Neural crest cell (in vitro differentiated cells): ENCODE measurements at regions not wholly inside any gene's neighbourhood (a gene's known extent, or its start where the extent isn't known, plus 50 kb on each side); places are given as distances from the start of the nearest gene placed in this dataset.

Experiments
- DNase-seq: peaks from one replicate; pipeline ENCODE4 v3.0.0; 2021; ENCODE audit warnings: low read depth, mixed read lengths, low spot score
- H3K27ac Mint-ChIP-seq: one replicate; pipeline ENCODE4 v1.8.0; 2021; ENCODE audit warnings: mild to moderate bottlenecking, mixed read lengths; ENCODE audit not compliant: unreplicated experiment
- H3K27me3 Mint-ChIP-seq: 2 replicates; pipeline ENCODE4 v1.8.0; 2021; ENCODE audit warnings: low read depth, mild to moderate bottlenecking, mixed read lengths
- H3K36me3 Mint-ChIP-seq: 2 replicates; pipeline ENCODE4 v1.8.0; 2021; ENCODE audit warnings: low read depth, mild to moderate bottlenecking, mixed read lengths
- H3K4me1 Mint-ChIP-seq: 2 replicates; pipeline ENCODE4 v1.8.0; 2021; ENCODE audit warnings: mixed read lengths
- H3K4me3 Mint-ChIP-seq: one replicate; pipeline ENCODE4 v1.8.0; 2021; ENCODE audit warnings: mild to moderate bottlenecking, mixed read lengths
- H3K9me3 Mint-ChIP-seq: 2 replicates; pipeline ENCODE4 v1.8.0; 2021; ENCODE audit warnings: mixed read lengths
- CTCF ChIP-seq: fragments of 200-600 bp; sonication (generic); conservative IDR thresholded peaks from 2 replicates; pipeline ENCODE4 v1.5.0; 2021; ENCODE audit warnings: antibody characterized with exemption, mild to moderate bottlenecking

GRCh38 chr5:17925276-17925675, 291.0 kb downstream of the TAF11L14 start:
- Mint-ChIP-seq H3K9me3 (peaks cover 5% of the 10 kb centered on the region), H3K4me1 (no peaks in the 10 kb centered on the region), H3K4me3 (no peak overlapping the region), H3K27ac (no peak overlapping the region), H3K27me3 (no peaks in the 10 kb centered on the region), H3K36me3 (peaks cover 4% of the 10 kb centered on the region)
- no peak for DNase-seq
- TF ChIP-seq CTCF: no peak

- H3K4me3 Mint-ChIP-seq: no peak overlapping the region
- no peak for DNase-seq
- peaks cover 4% of the 10 kb centered on the region for H3K36me3 Mint-ChIP-seq
- no peaks in the 10 kb centered on the region for H3K4me1 Mint-ChIP-seq
- no peaks in the 10 kb centered on the region for H3K27me3 Mint-ChIP-seq
- TF ChIP-seq CTCF: no peak
- peaks cover 10% of the 10 kb centered on the region for H3K9me3 Mint-ChIP-seq
- no peak overlapping the region for H3K27ac Mint-ChIP-seq
Measured at GRCh38 chr5:17928581-17928981, 294.3 kb downstream of the TAF11L14 start.

GRCh38 chr5:17929171-17929570, 294.9 kb downstream of the TAF11L14 start:
- Mint-ChIP-seq H3K4me3 (no peak overlapping the region), H3K27me3 (no peaks in the 10 kb centered on the region), H3K9me3 (peaks cover 12% of the 10 kb centered on the region), H3K27ac (no peak overlapping the region), H3K36me3 (peaks cover 4% of the 10 kb centered on the region), H3K4me1 (no peaks in the 10 kb centered on the region)
- DNase-seq: no peak
- TF ChIP-seq CTCF: no peak

GRCh38 chr5:17930346-17930745, 296.1 kb downstream of the TAF11L14 start:
- H3K4me1 Mint-ChIP-seq: no peaks in the 10 kb centered on the region
- TF ChIP-seq CTCF: no peak
- H3K4me3 Mint-ChIP-seq: no peak overlapping the region
- no peaks in the 10 kb centered on the region for H3K27me3 Mint-ChIP-seq
- H3K36me3 Mint-ChIP-seq: peaks cover under 1% of the 10 kb centered on the region
- H3K9me3 Mint-ChIP-seq: peaks cover 14% of the 10 kb centered on the region
- no peak overlapping the region for H3K27ac Mint-ChIP-seq
- DNase-seq: no peak

DNA sequence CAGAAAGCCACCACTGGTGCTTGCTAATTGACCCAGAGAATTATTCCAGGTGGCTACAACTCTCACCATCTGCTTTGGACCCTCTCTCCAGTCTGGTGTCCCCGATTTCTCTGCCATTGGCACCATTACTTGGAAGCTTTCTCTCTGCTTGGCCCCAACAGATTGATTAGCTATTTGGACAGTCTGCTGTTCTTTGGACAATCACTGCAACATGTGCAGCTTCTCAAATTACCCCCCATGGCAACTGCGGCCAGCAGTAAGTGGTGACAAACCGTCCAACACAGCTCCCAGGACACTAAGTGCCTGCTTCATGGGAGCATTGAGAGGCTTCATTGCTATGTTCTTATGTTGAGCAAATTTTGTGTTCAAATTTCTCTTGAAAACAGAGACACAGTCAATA, 309.8 kb downstream of the TAF11L14 start:
- peaks cover 2% of the 10 kb centered on the region for H3K36me3 Mint-ChIP-seq
- TF ChIP-seq CTCF: no peak
- H3K4me1 Mint-ChIP-seq: no peaks in the 10 kb centered on the region
- H3K9me3 Mint-ChIP-seq: peaks cover 13% of the 10 kb centered on the region
- H3K27ac Mint-ChIP-seq: no peak overlapping the region
- H3K4me3 Mint-ChIP-seq: no peak overlapping the region
- DNase-seq: no peak
- H3K27me3 Mint-ChIP-seq: no peaks in the 10 kb centered on the region

GRCh38 chr5:17947029-17947428, 312.8 kb downstream of the TAF11L14 start:
- peaks cover 2% of the 10 kb centered on the region for H3K36me3 Mint-ChIP-seq
- peaks cover 21% of the 10 kb centered on the region for H3K9me3 Mint-ChIP-seq
- H3K27ac Mint-ChIP-seq: no peak overlapping the region
- peaks cover 9% of the 10 kb centered on the region for H3K4me1 Mint-ChIP-seq
- no peak for TF ChIP-seq CTCF
- no peak overlapping the region for H3K4me3 Mint-ChIP-seq
- no peak for DNase-seq
- no peaks in the 10 kb centered on the region for H3K27me3 Mint-ChIP-seq
